ENCODE measurements at regions not wholly inside any gene's neighbourhood (a gene's known extent, or its start where the extent isn't known, plus 50 kb on each side); places are given as distances from the start of the nearest gene placed in this dataset.

DNA sequence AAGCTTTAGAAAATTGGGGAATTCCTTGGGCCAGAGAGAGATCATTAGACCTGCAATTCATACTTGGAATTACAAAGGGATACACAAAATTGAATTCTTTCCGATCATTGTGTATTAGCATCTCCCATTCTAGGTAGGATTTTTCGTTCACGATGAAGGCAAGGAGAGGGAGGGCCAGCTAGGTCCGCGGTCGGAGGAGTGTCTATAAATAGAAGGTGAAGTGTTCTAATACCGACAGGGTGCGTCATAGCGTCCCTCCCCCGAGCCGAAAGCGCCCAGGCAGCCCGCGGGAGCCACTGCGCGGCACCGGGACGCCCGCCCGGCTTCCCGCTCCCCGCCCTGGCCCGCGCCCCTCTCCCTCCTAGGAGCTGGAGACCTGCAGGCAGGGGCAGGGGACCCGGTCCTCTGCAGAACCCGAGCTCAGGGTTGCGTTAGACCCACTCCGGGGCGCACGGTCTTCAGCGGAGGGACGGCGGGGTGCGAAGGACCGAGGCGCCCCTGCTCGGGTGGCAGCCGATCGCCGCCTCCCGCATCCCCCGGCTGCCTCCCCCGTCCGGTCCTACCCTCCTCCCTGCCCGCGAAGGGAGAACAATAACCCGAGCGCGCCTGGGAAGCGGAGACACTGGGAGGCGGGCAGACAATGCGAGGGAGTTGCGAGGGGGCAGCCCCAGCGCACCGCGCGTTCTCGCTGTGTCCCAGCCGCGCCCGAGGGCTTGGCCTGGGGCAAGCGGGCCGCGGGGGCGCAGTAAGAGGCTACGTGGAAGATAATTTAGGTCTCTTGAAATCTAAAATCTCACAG is 114.2 kb upstream of the SERTAD2 start (continued):
- TF ChIP-seq ZSCAN5A (CRISPR knock-in tag; IDR thresholded peaks at IDR 0.05; ENCODE audit: borderline replicate concordance) (no peak), NFIB (CRISPR knock-in tag; IDR thresholded peaks at IDR 0.05; ENCODE audit: borderline replicate concordance) (no peak), ZNF337 (CRISPR knock-in tag; IDR thresholded peaks at IDR 0.05; ENCODE audit: borderline replicate concordance, low read depth) (no peak), ZNF678 (CRISPR knock-in tag; IDR thresholded peaks at IDR 0.05) (peak; percentile 48; the same call in 1 of the 2 replicates), DMAP1 (CRISPR knock-in tag; IDR thresholded peaks at IDR 0.05) (no peak), SMYD3 (CRISPR knock-in tag; IDR thresholded peaks at IDR 0.05) (no peak), ZFP37 (CRISPR knock-in tag; IDR thresholded peaks at IDR 0.05; ENCODE audit: borderline replicate concordance) (no peak), TFDP1 (CRISPR knock-in tag; IDR thresholded peaks at IDR 0.05; ENCODE audit: borderline replicate concordance) (peak; percentile 34; the same call in 1 of the 2 replicates), ZBTB20 (CRISPR knock-in tag; IDR thresholded peaks at IDR 0.05; ENCODE audit: borderline replicate concordance, low read depth) (0 out of 2 replicates have a peak, but pooled peaks have one; percentile 14), TAF15 (IDR thresholded peaks at IDR 0.05; ENCODE audit: low read depth, low read length, poor library complexity, severe bottlenecking) (peak; percentile 88), SYNCRIP (IDR thresholded peaks at IDR 0.05; ENCODE audit: insufficient read depth, low read depth, low read length) (no peak), ZNF234 (CRISPR knock-in tag; conservative IDR thresholded peaks at IDR 0.05) (no peak), SP140L (CRISPR knock-in tag; IDR thresholded peaks at IDR 0.05; ENCODE audit: borderline replicate concordance) (no peak), AHR (CRISPR knock-in tag; IDR thresholded peaks at IDR 0.05) (peak; percentile 69; the same call in 1 of the 2 replicates), SMARCC2 (IDR thresholded peaks at IDR 0.05) (no peak), TCF12 (IDR thresholded peaks at IDR 0.05) (no peak), TCF12 (CRISPR knock-in tag; IDR thresholded peaks at IDR 0.05) (no peak), ZKSCAN5 (CRISPR knock-in tag; IDR thresholded peaks at IDR 0.05) (no peak), ZNF367 (CRISPR knock-in tag; IDR thresholded peaks at IDR 0.05; ENCODE audit: borderline replicate concordance) (no peak), ZNF790 (CRISPR knock-in tag; IDR thresholded peaks at IDR 0.05; ENCODE audit: borderline replicate concordance) (no peak)
- TF ChIP-seq, protein P1, sequence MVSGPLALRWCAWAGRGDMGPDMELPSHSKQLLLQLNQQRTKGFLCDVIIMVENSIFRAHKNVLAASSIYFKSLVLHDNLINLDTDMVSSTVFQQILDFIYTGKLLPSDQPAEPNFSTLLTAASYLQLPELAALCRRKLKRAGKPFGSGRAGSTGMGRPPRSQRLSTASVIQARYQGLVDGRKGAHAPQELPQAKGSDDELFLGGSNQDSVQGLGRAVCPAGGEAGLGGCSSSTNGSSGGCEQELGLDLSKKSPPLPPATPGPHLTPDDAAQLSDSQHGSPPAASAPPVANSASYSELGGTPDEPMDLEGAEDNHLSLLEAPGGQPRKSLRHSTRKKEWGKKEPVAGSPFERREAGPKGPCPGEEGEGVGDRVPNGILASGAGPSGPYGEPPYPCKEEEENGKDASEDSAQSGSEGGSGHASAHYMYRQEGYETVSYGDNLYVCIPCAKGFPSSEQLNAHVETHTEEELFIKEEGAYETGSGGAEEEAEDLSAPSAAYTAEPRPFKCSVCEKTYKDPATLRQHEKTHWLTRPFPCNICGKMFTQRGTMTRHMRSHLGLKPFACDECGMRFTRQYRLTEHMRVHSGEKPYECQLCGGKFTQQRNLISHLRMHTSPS (CRISPR knock-in tag; IDR thresholded peaks at IDR 0.05; ENCODE audit: low read depth) = 0 out of 2 replicates have a peak, but pooled peaks have one; percentile 21
- TF ChIP-seq, protein P2, sequence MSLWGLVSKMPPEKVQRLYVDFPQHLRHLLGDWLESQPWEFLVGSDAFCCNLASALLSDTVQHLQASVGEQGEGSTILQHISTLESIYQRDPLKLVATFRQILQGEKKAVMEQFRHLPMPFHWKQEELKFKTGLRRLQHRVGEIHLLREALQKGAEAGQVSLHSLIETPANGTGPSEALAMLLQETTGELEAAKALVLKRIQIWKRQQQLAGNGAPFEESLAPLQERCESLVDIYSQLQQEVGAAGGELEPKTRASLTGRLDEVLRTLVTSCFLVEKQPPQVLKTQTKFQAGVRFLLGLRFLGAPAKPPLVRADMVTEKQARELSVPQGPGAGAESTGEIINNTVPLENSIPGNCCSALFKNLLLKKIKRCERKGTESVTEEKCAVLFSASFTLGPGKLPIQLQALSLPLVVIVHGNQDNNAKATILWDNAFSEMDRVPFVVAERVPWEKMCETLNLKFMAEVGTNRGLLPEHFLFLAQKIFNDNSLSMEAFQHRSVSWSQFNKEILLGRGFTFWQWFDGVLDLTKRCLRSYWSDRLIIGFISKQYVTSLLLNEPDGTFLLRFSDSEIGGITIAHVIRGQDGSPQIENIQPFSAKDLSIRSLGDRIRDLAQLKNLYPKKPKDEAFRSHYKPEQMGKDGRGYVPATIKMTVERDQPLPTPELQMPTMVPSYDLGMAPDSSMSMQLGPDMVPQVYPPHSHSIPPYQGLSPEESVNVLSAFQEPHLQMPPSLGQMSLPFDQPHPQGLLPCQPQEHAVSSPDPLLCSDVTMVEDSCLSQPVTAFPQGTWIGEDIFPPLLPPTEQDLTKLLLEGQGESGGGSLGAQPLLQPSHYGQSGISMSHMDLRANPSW (CRISPR knock-in tag; IDR thresholded peaks at IDR 0.05; ENCODE audit: borderline replicate concordance) = no peak

Data from HepG2 (cell line).